OCI-LY1 (cell line): ENCODE measurements at regions not wholly inside any gene's neighbourhood (a gene's known extent, or its start where the extent isn't known, plus 50 kb on each side); places are given as distances from the start of the nearest gene placed in this dataset.
"Not testable (repeated sequence)": the region's sequence is repeated elsewhere in the genome, so short reads cannot be mapped to it uniquely, and the experiment has no call there.

Source experiments
- H2AFZ ChIP-seq: fragments of 200-600 bp; sonication (generic), shearing (Covaris generic); 2 replicates; pipeline ENCODE4 v1.6.0; 2014; ENCODE audit warnings: antibody characterized with exemption, mild to moderate bottlenecking, low read length
- H3F3A ChIP-seq: fragments of 200-600 bp; sonication (generic), shearing (Covaris generic); 2 replicates; pipeline ENCODE4 v1.6.0; 2014; ENCODE audit warnings: mild to moderate bottlenecking, antibody characterized with exemption, low read length, moderate library complexity; ENCODE audit not compliant: insufficient read depth
- H3K27ac ChIP-seq: fragments of 200-600 bp; sonication (generic); 2 replicates; pipeline ENCODE4 v1.5.1; 2014; ENCODE audit warnings: low read length, mixed run types, mild to moderate bottlenecking, low read depth; ENCODE audit not compliant: poor library complexity, severe bottlenecking
- H3K27me3 ChIP-seq: fragments of 200-600 bp; sonication (generic); 2 replicates; pipeline ENCODE4 v1.6.0; 2014; ENCODE audit warnings: antibody characterized with exemption, mild to moderate bottlenecking, low read length, moderate library complexity; ENCODE audit not compliant: insufficient read depth
- H3K36me3 ChIP-seq: fragments of 200-600 bp; sonication (generic); 2 replicates; pipeline ENCODE4 v1.6.1; 2014; ENCODE audit warnings: mild to moderate bottlenecking, antibody characterized with exemption, low read length, moderate library complexity, mixed read lengths; ENCODE audit not compliant: insufficient read depth
- H3K4me1 ChIP-seq: fragments of 200-600 bp; sonication (generic); 2 replicates; pipeline ENCODE4 v1.5.1; 2014; ENCODE audit warnings: mild to moderate bottlenecking, low read length, moderate library complexity; ENCODE audit not compliant: insufficient read depth, severe bottlenecking
- H3K4me2 ChIP-seq: fragments of 200-600 bp; sonication (generic), shearing (Covaris generic); 2 replicates; pipeline ENCODE4 v1.6.1; 2014; ENCODE audit warnings: low read length
- H3K4me3 ChIP-seq: fragments of 200-600 bp; sonication (generic); 2 replicates; pipeline ENCODE4 v1.5.1; 2014; ENCODE audit warnings: low read length, low read depth, mild to moderate bottlenecking, mixed read lengths; ENCODE audit not compliant: poor library complexity, severe bottlenecking
- H3K79me2 ChIP-seq: fragments of 200-600 bp; shearing (Covaris generic); 2 replicates; pipeline ENCODE4 v1.6.1; 2016; ENCODE audit warnings: mixed run types, low read length, mixed read lengths; ENCODE audit not compliant: insufficient read depth
- H3K9ac ChIP-seq: fragments of 200-600 bp; sonication (generic), shearing (Covaris generic); 2 replicates; pipeline ENCODE4 v1.6.1; 2014; ENCODE audit warnings: mild to moderate bottlenecking, low read length, mixed read lengths
- H3K9me2 ChIP-seq: fragments of 200-600 bp; sonication (generic), shearing (Covaris generic); 2 replicates; pipeline ENCODE4 v1.6.1; 2014; ENCODE audit warnings: low read depth, mild to moderate bottlenecking, low read length, mixed read lengths
- H3K9me3 ChIP-seq: fragments of 200-600 bp; shearing (Covaris generic); 2 replicates; pipeline ENCODE4 v1.6.1; 2014; ENCODE audit warnings: low read length, mixed read lengths
- H4K20me1 ChIP-seq: fragments of 200-600 bp; sonication (generic), shearing (Covaris generic); 2 replicates; pipeline ENCODE4 v1.6.0; 2016; ENCODE audit warnings: mild to moderate bottlenecking, low read length; ENCODE audit not compliant: insufficient read depth
- EZH2 ChIP-seq: fragments of 200-600 bp; sonication (generic), shearing (Covaris generic); IDR thresholded peaks from 2 replicates; pipeline ENCODE4 v1.8.0; 2017; ENCODE audit warnings: borderline replicate concordance, mixed run types, mild to moderate bottlenecking, antibody characterized with exemption, low read length, moderate library complexity, mixed read lengths
- TF ChIP-seq, protein P1 (sequence below): fragments of 200-600 bp; sonication (generic), shearing (Covaris generic); IDR thresholded peaks from 2 replicates; pipeline ENCODE4 v1.5.1; 2017; ENCODE audit warnings: mild to moderate bottlenecking, antibody characterized with exemption, low read length, moderate library complexity, mixed read lengths

DNA sequence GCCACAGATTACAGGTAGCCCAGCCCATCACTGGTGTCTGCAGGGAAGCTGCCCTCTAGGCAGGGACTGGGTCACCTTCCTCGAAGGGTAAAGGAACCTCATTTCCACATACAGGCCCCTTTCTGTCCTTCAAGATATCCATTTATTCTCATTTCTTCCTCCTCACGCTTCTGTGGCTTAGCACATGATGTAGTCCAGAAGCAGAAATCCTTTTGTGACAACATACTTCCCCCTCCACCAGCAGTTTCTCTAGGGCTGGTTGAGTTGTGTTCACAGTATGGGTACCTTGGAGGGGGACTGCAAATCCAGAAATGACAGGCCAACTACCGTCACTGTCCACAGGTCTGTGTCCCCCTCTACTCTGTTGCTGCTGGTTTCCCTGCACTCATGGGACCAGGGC is 364.9 kb downstream of the ANAPC1 start:
- Histone ChIP-seq H3K9me2 (no peaks in the 10 kb centered on the region), H3K4me3 (no peak overlapping the region), H3K9ac (no peak overlapping the region), H3F3A (no peaks in the 10 kb centered on the region), H3K79me2 (no peaks in the 10 kb centered on the region), H4K20me1 (no peaks in the 10 kb centered on the region), H3K4me2 (no peak overlapping the region), H3K4me1 (no peaks in the 10 kb centered on the region), H2AFZ (no peak overlapping the region), H3K27me3 (no peaks in the 10 kb centered on the region), H3K27ac (no peak overlapping the region), H3K36me3 (no peaks in the 10 kb centered on the region), H3K9me3 (no peaks in the 10 kb centered on the region)
- TF ChIP-seq, protein P1, sequence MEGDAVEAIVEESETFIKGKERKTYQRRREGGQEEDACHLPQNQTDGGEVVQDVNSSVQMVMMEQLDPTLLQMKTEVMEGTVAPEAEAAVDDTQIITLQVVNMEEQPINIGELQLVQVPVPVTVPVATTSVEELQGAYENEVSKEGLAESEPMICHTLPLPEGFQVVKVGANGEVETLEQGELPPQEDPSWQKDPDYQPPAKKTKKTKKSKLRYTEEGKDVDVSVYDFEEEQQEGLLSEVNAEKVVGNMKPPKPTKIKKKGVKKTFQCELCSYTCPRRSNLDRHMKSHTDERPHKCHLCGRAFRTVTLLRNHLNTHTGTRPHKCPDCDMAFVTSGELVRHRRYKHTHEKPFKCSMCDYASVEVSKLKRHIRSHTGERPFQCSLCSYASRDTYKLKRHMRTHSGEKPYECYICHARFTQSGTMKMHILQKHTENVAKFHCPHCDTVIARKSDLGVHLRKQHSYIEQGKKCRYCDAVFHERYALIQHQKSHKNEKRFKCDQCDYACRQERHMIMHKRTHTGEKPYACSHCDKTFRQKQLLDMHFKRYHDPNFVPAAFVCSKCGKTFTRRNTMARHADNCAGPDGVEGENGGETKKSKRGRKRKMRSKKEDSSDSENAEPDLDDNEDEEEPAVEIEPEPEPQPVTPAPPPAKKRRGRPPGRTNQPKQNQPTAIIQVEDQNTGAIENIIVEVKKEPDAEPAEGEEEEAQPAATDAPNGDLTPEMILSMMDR = no peak
- TF ChIP-seq EZH2 = no peak

DNA sequence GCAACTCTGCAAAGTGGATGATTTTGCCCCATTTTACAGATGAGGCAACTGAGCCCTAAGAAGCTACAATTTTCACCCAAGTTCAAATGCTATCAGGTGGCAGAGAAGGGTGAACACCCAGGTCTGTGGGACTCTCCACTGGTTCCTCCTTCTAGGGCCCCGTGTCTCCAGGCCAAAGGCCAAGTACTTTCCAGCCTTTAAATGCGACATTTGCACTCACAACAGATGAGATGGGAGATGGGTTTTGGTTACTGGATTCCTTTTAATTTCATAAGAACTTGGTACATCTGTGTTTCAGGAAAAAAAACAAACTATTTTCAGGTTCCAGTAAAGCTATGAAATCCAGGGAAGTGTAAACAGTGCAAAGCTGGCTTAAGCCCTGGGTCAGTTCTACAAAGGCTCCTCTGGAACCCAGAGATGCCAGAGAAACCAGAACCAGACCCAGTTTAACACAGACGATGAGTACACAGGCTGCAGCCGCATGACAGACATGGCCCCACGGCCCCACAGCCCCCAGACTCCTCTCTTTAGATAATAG is 361.7 kb downstream of the ANAPC1 start:
- Histone ChIP-seq H3K36me3 (no peaks in the 10 kb centered on the region), H3K79me2 (no peaks in the 10 kb centered on the region), H3K9ac (no peak overlapping the region)

DNA sequence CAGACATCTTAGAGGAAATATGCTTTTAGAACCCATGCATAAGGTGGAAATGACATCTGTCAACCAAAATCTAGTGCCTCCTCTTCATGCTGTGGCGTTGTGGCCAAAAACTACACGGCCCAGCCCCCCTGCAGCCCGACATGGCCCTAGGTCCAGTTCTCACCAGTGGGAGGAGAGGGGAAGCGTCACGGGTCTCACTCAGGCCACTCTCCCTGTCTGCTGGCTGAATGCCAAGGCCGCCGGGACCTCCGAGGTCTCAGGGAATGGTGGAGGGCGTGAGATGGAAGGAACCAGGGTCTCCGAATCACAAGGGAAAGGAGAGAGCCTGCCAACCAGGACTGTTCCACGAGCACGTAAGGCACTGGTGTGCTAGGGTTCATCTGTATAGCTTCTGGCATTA is 361.0 kb downstream of the ANAPC1 start:
- Histone ChIP-seq H4K20me1 (no peaks in the 10 kb centered on the region), H3F3A (no peaks in the 10 kb centered on the region), H3K27me3 (no peaks in the 10 kb centered on the region), H3K9me3 (no peaks in the 10 kb centered on the region), H3K4me3 (no peak overlapping the region), H3K4me2 (no peak overlapping the region), H3K9ac (no peak overlapping the region), H2AFZ (no peak overlapping the region), H3K4me1 (no peaks in the 10 kb centered on the region), H3K9me2 (no peaks in the 10 kb centered on the region), H3K79me2 (no peaks in the 10 kb centered on the region), H3K27ac (no peak overlapping the region), H3K36me3 (no peaks in the 10 kb centered on the region)
- no peak for TF ChIP-seq EZH2
- TF ChIP-seq, protein P1 = no peak

More for the DNA sequence above, 361.7 kb downstream of the ANAPC1 start:
- Histone ChIP-seq H3K27ac (no peak overlapping the region), H3F3A (no peaks in the 10 kb centered on the region), H3K4me1 (no peaks in the 10 kb centered on the region), H3K4me3 (no peak overlapping the region), H3K4me2 (no peak overlapping the region), H2AFZ (no peak overlapping the region), H3K27me3 (no peaks in the 10 kb centered on the region), H3K9me3 (no peaks in the 10 kb centered on the region), H4K20me1 (no peaks in the 10 kb centered on the region), H3K9me2 (no peaks in the 10 kb centered on the region)
- TF ChIP-seq, protein P1 = no peak
- TF ChIP-seq EZH2 = no peak

DNA sequence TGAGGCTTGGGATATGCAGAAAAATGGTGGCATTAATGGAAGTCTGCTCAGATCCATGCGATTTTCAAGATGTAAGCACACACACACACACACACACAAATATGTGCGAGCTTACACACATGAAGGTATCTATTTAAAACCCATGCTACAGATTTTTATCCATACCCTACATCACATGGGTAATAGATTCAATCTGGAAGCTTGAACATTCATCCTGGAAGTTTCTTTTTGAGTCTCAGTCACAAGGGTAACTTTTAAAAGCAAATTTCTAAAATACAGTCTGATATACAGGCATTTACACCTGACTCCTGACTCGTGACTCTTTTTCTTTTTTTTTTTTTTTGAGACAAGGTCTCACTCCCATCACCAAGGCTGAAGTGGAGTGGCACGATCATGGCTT is 359.0 kb downstream of the ANAPC1 start:
- not testable (repeated sequence) for H3K36me3 ChIP-seq, H3K9me2 ChIP-seq, H3K9me3 ChIP-seq, H3K27ac ChIP-seq, H3K4me2 ChIP-seq, H2AFZ ChIP-seq, H3K79me2 ChIP-seq, H3K27me3 ChIP-seq, H3K9ac ChIP-seq, H4K20me1 ChIP-seq, H3K4me1 ChIP-seq, H3K4me3 ChIP-seq, H3F3A ChIP-seq

DNA sequence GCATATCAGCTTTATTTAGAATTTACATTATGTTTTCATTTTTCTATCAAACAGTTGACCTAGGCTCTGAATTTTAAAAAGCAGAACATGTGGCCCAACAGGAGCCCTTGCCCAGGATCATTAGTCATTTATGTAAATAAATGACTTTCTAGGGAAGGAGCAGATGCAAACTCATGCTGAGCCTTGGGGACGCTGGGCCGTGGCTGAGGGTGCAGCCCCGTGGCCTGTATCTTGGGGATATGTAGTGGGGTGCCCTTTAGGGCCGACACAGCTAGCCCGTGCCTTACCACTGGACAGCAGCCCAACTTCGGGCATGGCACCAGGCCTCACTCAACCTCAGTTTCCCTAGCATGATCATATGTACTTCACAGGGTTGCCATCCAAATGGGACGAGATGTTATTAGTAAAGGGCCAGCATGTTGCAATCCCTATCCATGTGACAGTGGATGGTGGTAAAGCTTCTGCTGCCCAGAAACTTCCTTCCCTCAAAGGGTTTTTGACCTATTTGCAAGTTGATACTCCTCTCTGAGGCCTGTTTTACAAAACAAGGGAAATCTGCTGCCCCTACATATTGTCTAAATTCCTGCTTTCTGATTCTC is 357.9 kb downstream of the ANAPC1 start:
- H3K4me3 ChIP-seq, H3K79me2 ChIP-seq, H3K36me3 ChIP-seq, H3F3A ChIP-seq, H2AFZ ChIP-seq, H3K9me3 ChIP-seq, H3K9me2 ChIP-seq, H3K27ac ChIP-seq, H4K20me1 ChIP-seq, H3K27me3 ChIP-seq, H3K4me1 ChIP-seq, H3K4me2 ChIP-seq, H3K9ac ChIP-seq: not testable (repeated sequence)
